ENCODE measurements at regions not wholly inside any gene's neighbourhood (a gene's known extent, or its start where the extent isn't known, plus 50 kb on each side); places are given as distances from the start of the nearest gene placed in this dataset.

- no peaks in the 10 kb centered on the region for H3K36me3 ChIP-seq
- H3K27me3 ChIP-seq (ENCODE audit: low read depth): no peaks in the 10 kb centered on the region
- no peak for DNase-seq
- TF ChIP-seq, protein P1, sequence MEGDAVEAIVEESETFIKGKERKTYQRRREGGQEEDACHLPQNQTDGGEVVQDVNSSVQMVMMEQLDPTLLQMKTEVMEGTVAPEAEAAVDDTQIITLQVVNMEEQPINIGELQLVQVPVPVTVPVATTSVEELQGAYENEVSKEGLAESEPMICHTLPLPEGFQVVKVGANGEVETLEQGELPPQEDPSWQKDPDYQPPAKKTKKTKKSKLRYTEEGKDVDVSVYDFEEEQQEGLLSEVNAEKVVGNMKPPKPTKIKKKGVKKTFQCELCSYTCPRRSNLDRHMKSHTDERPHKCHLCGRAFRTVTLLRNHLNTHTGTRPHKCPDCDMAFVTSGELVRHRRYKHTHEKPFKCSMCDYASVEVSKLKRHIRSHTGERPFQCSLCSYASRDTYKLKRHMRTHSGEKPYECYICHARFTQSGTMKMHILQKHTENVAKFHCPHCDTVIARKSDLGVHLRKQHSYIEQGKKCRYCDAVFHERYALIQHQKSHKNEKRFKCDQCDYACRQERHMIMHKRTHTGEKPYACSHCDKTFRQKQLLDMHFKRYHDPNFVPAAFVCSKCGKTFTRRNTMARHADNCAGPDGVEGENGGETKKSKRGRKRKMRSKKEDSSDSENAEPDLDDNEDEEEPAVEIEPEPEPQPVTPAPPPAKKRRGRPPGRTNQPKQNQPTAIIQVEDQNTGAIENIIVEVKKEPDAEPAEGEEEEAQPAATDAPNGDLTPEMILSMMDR (IDR thresholded peaks at IDR 0.05; ENCODE audit: borderline replicate concordance): no peak
- no peaks in the 10 kb centered on the region for H3K9me3 ChIP-seq (replicated peaks)
- intact Hi-C loops (cut with micrococcal nuclease): no loop called here
- no peak overlapping the region for H3K27ac ChIP-seq (replicated peaks)
- H3K4me1 ChIP-seq: no peaks in the 10 kb centered on the region
- H3K4me3 ChIP-seq: no peak overlapping the region
Observed at GRCh38 chr2:83115606-83116005, 1343.5 kb downstream of the SUCLG1 start.

GRCh38 chr2:83115155-83115554 is 1343.9 kb downstream of the SUCLG1 start:
- Histone ChIP-seq H3K4me1 (no peaks in the 10 kb centered on the region), H3K27ac (replicated peaks) (no peak overlapping the region), H3K9me3 (replicated peaks) (no peaks in the 10 kb centered on the region), H3K36me3 (no peaks in the 10 kb centered on the region), H3K27me3 (ENCODE audit: low read depth) (no peaks in the 10 kb centered on the region), H3K4me3 (no peak overlapping the region)
- intact Hi-C loops (cut with micrococcal nuclease): no loop called here
- DNase-seq: no peak
- TF ChIP-seq, protein P1 (IDR thresholded peaks at IDR 0.05; ENCODE audit: borderline replicate concordance): no peak

GRCh38 chr2:83113953-83114352 is 1345.1 kb downstream of the SUCLG1 start:
- TF ChIP-seq, protein P1 (IDR thresholded peaks at IDR 0.05; ENCODE audit: borderline replicate concordance): no peak
- DNase-seq: no peak
- Histone ChIP-seq H3K27me3 (ENCODE audit: low read depth) (no peaks in the 10 kb centered on the region), H3K36me3 (no peaks in the 10 kb centered on the region), H3K4me1 (no peaks in the 10 kb centered on the region), H3K9me3 (replicated peaks) (no peaks in the 10 kb centered on the region), H3K4me3 (no peak overlapping the region), H3K27ac (replicated peaks) (no peak overlapping the region)
- intact Hi-C loops (cut with micrococcal nuclease): no loop called here

DNA sequence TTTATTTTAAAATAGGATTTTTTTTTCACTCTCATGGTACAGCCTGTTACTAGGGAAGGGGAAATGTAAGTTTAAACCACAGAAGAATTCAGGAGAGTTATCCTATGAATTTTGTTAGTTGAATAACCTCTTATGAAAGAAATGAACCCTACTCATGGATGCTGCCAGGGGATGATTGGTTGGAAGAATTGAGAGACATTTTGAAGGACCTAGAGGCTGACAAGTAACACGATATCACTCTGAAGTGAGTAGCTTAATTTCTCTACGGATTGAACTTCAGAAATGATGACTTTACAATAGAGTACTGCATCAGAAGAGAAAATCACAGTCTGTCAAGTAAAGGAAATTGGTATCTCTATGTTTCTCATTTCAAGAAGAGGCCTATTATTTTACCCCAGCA is 1346.2 kb downstream of the SUCLG1 start:
- TF ChIP-seq, protein P1 (IDR thresholded peaks at IDR 0.05; ENCODE audit: borderline replicate concordance): no peak
- Histone ChIP-seq H3K4me3 (no peak overlapping the region), H3K4me1 (no peaks in the 10 kb centered on the region), H3K27ac (replicated peaks) (no peak overlapping the region), H3K9me3 (replicated peaks) (no peaks in the 10 kb centered on the region), H3K27me3 (ENCODE audit: low read depth) (no peaks in the 10 kb centered on the region), H3K36me3 (no peaks in the 10 kb centered on the region)
- no peak for DNase-seq
- intact Hi-C loops (cut with micrococcal nuclease): no loop called here

GRCh38 chr2:83109284-83109683 is 1349.8 kb downstream of the SUCLG1 start:
- no peak for DNase-seq
- Histone ChIP-seq H3K4me3 (no peak overlapping the region), H3K36me3 (no peaks in the 10 kb centered on the region), H3K27ac (replicated peaks) (no peak overlapping the region), H3K4me1 (peaks cover 1% of the 10 kb centered on the region), H3K27me3 (ENCODE audit: low read depth) (no peaks in the 10 kb centered on the region), H3K9me3 (replicated peaks) (peaks cover 10% of the 10 kb centered on the region)
- intact Hi-C loops (cut with micrococcal nuclease): no loop called here
- TF ChIP-seq, protein P1 (IDR thresholded peaks at IDR 0.05; ENCODE audit: borderline replicate concordance): no peak

GRCh38 chr2:83106853-83107252 is 1352.2 kb downstream of the SUCLG1 start:
- Histone ChIP-seq H3K4me3 (no peak overlapping the region), H3K4me1 (peaks cover 12% of the 10 kb centered on the region), H3K9me3 (replicated peaks) (peaks cover 10% of the 10 kb centered on the region), H3K36me3 (no peaks in the 10 kb centered on the region), H3K27ac (replicated peaks) (no peak overlapping the region), H3K27me3 (ENCODE audit: low read depth) (no peaks in the 10 kb centered on the region)
- no peak for DNase-seq
- intact Hi-C loops (cut with micrococcal nuclease): no loop called here
- TF ChIP-seq, protein P1 (IDR thresholded peaks at IDR 0.05; ENCODE audit: borderline replicate concordance): no peak

Measured in left ventricle myocardium inferior (tissue), 1 donor.